HG02981 (cell line): ENCODE measurements at regions not wholly inside any gene's neighbourhood (a gene's known extent, or its start where the extent isn't known, plus 50 kb on each side); places are given as distances from the start of the nearest gene placed in this dataset.

Source experiments
- ATAC-seq: cut with Tn5 transposase; IDR thresholded peaks from one replicate; pipeline ENCODE4 v1.9.1; 2021; ENCODE audit warnings: mild to moderate bottlenecking, moderate library complexity; ENCODE audit not compliant: unreplicated experiment

DNA sequence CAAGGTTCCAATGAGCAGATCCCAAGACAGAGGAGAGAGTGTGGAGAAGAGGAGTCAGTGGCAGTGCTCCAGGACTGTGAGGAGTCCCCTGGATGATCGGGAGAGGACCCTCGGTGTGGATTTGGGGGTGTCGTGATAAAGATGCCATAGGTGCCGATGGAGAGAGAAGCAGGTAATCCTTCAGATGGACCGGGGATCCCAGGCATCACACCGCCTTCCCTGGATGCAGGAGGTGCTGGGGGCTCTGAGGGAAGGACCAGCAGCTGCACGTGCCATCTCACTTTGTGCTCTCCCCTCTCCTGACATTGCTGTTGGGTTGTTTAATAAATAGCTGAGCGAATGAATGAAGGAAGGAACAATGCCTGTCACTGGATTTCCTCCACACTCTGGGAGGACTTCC lies 744.1 kb downstream of the BRD1 start:
- no peak for ATAC-seq

DNA sequence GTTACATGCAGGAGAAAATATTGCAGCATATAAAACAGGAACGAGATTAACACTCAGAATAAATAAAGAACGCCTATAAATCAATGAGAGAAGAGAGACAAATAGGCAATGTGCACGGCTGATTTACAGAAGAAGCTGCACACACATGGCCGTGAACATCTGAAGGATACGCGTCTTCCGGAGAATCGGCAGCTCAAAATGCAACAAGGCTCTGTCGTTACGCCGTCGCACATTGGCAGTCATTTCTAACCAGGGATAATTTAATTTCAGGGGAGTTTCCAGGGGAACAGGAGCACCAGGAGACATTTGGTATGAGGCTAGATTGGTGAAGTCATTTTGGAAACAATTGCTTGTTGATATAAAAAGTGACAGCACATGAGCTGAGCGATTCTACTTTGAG lies 745.2 kb downstream of the BRD1 start:
- ATAC-seq, result no peak

DNA sequence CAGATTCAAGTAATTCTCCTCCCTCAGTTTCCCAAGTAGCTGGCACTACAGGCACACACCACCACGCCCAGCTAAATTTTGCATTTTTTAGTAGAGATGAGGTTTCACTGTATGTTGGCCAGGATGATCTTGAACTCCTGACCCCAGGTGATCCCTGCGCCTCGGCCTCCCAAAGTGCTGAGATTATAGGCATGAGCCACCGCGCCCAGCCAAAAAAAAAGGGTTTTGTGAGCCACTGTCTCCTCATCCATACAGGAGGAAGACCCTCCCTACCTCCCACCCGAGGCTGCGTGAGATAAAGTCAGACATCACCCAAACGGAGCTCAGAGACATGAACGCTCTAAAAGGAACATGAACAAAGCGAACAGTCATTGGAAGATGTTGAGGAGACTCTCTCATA lies 745.7 kb downstream of the BRD1 start:
- ATAC-seq, result no peak

- no peak for ATAC-seq
These were observed 746.4 kb downstream of the BRD1 start for GRCh38 chr22:49081261-49081666.

- no peak for ATAC-seq
These were observed 747.0 kb downstream of the BRD1 start for GRCh38 chr22:49080631-49081030.

DNA sequence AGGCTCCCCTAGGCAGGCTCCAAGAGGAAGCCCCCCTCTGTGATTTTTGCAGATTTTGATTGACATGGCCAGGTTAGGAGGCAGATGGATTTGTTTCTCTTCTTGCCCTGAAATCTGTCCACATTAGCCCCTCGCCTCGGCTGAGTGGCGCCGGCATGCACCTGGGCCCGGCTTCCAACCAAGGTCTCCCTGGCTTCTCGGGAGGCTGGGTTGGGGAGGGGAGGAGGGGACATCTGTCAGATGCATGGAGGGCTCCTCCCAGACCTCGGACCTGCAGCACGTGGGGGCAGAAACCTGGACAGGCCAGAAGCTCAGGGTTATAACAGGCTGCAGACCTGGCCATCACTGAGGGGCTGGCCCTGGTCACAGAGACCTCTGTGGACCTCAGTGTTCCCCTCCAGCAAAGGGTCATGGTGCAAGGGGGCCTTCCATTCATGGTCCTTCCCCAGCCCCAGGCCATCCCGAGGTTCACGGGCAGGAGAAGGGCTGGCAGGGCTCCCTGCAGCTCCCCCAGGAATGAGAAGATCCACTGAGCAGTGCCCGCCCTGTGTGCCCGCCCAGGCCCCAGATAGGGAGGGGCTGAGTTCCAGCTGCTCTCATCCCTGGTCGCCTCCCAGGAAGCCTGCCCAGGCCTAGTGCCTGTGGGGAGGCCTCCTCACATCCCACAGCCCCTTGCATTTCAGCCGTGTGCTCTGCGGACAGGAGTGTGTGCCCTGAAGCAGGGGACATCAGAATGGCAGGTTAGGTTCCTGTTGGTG lies 747.8 kb downstream of the BRD1 start:
- no peak for ATAC-seq

GRCh38 chr22:49079027-49079725 lies 748.5 kb downstream of the BRD1 start:
- no peak for ATAC-seq

GRCh38 chr22:49078076-49078710 lies 749.5 kb downstream of the BRD1 start:
- no peak for ATAC-seq

GRCh38 chr22:49077586-49077985 lies 750.1 kb downstream of the BRD1 start:
- no peak for ATAC-seq

GRCh38 chr22:49077036-49077393 lies 750.7 kb downstream of the BRD1 start:
- no peak for ATAC-seq

DNA sequence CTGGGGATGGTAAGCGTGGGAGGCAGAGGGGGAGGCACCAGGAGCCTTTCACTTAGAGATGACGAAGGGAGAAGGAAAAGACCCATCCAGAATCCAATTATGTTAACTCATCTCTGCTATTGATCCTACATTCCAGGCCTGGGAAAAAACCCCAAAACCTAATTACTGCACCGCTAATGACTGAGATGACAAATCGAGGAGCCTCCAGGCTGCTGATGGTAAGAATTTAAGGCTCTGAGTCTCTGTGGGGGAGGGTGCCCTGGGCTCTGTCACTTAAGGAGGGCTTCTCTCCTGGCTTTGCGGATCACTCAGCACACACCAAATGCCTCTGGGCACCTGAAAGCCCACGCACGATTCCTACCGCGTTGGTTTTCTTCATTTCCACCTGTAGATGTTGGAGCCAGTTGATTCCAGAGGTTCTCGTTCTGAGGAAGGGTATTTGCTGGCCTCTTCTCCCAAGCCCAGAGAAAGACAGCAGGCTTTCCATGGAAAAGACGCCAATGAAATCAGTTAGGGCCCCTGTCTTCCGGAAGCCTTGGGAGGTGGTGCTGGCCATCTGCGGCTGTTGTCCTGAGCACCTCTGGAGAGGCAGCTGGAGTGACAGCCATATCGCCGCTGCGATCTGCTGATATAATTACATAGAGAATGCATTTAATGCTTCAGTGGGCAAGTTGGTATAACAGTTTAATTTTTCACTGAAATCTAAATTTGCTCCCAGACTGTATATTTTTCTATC lies 751.2 kb downstream of the BRD1 start:
- no peak for ATAC-seq

GRCh38 chr22:49075150-49075549 lies 752.5 kb downstream of the BRD1 start:
- ATAC-seq, result no peak

DNA sequence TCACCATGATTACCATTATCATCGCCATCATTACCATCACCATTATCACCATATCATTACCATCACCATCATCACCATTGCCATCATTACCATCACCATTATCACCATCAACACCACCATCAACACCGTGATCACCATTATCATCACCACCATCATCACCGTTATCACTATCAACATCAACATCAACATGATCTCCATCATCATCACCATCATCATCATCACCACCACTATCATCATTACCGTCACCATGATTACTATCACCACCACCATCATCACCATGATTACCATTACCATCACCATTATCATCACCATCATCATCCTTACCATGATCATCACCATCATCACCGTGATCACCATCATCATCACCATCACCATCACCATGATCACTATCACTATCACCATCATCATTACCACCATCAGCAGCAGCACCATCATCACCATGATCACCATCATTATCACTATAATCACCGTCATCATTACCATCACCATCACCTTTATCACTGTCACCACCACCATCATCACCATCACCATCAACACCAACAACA lies 753.7 kb downstream of the BRD1 start:
- no peak for ATAC-seq

- ATAC-seq, result no peak
These were observed 754.6 kb downstream of the BRD1 start for GRCh38 chr22:49072996-49073645.

- ATAC-seq, result no peak
These were observed 757.2 kb downstream of the BRD1 start for GRCh38 chr22:49070501-49070900.

- ATAC-seq, result no peak
These were observed 758.7 kb downstream of the BRD1 start for GRCh38 chr22:49068861-49069500.

DNA sequence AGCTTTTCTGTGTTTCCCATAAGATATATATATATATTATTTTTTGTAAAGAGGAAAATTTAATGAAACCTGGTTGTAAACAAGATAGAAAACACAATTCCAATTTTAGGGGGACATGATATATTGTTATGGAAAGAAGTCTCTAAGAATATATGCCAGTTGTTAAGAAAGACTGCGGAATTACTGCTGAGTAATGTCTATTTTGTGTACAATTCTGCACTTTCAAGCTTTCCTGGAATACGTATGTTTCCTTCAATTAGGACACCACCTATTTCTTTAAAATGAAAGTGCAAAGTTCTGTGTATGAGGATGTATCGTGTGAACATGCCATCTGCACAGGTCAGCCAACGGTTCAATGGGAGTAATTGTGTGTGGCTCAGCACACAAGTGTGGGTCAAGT lies 760.2 kb downstream of the BRD1 start:
- ATAC-seq, result no peak

DNA sequence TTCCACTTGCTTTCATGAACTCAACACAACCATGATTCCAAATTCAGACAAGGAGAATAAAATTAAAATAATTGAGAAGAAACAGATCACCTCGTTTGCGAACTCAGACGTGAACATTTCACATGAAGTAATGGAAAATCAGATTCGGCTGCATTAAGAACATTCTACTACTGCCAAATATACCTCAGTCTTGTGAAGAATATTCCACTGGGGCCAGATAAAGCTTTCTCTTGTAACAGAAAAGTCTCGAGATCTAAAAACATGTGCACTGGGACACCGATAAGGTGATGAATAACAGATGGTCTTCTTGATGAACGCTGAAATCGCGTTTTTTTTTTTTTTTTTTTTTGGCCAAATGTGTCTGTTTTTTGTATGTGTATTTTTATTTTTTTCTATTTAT lies 761.1 kb downstream of the BRD1 start:
- no peak for ATAC-seq

GRCh38 chr22:49064836-49065235 lies 762.8 kb downstream of the BRD1 start:
- ATAC-seq, result no peak

GRCh38 chr22:49063545-49063890 lies 764.2 kb downstream of the BRD1 start:
- no peak for ATAC-seq
